Osteocyte (in vitro differentiated cells): ENCODE measurements at regions not wholly inside any gene's neighbourhood (a gene's known extent, or its start where the extent isn't known, plus 50 kb on each side); places are given as distances from the start of the nearest gene placed in this dataset.

ENCODE experiments used
- DNase-seq: peaks from one replicate; pipeline ENCODE4 v3.0.0; 2021; ENCODE audit warnings: mixed read lengths; ENCODE audit not compliant: unreplicated experiment; ENCODE audit errors: extremely low spot score
- H3K27ac Mint-ChIP-seq: one replicate; pipeline ENCODE4 v1.8.0; 2021; ENCODE audit warnings: mild to moderate bottlenecking, mixed read lengths; ENCODE audit not compliant: unreplicated experiment
- H3K27me3 Mint-ChIP-seq: one replicate; pipeline ENCODE4 v1.8.0; 2021; ENCODE audit warnings: mixed read lengths; ENCODE audit not compliant: unreplicated experiment
- H3K36me3 Mint-ChIP-seq: one replicate; pipeline ENCODE4 v1.8.0; 2021; ENCODE audit warnings: mixed read lengths; ENCODE audit not compliant: unreplicated experiment
- H3K4me1 Mint-ChIP-seq: one replicate; pipeline ENCODE4 v1.8.0; 2021; ENCODE audit warnings: mixed read lengths; ENCODE audit not compliant: unreplicated experiment
- H3K4me3 Mint-ChIP-seq: one replicate; pipeline ENCODE4 v1.8.0; 2021; ENCODE audit warnings: mild to moderate bottlenecking, moderate library complexity, mixed read lengths; ENCODE audit not compliant: unreplicated experiment
- H3K9me3 Mint-ChIP-seq: one replicate; pipeline ENCODE4 v1.8.0; 2021; ENCODE audit warnings: mixed read lengths; ENCODE audit not compliant: unreplicated experiment
- CTCF ChIP-seq: fragments of 200-600 bp; sonication (generic); IDR thresholded peaks from 2 replicates; pipeline ENCODE4 v1.5.0; 2021; ENCODE audit warnings: antibody characterized with exemption, mild to moderate bottlenecking, moderate library complexity

- Mint-ChIP-seq H3K4me3 (no peak overlapping the region), H3K36me3 (peaks cover 2% of the 10 kb centered on the region), H3K27me3 (no peaks in the 10 kb centered on the region), H3K9me3 (peaks cover 13% of the 10 kb centered on the region), H3K27ac (no peak overlapping the region), H3K4me1 (no peaks in the 10 kb centered on the region)
- no peak for DNase-seq
- no peak for TF ChIP-seq CTCF
Measured at GRCh38 chr5:30698217-30698616, 495.3 kb upstream of the CDH6 start.

GRCh38 chr5:30693326-30693725 lies 500.2 kb upstream of the CDH6 start:
- no peaks in the 10 kb centered on the region for H3K36me3 Mint-ChIP-seq
- no peaks in the 10 kb centered on the region for H3K4me1 Mint-ChIP-seq
- no peaks in the 10 kb centered on the region for H3K27me3 Mint-ChIP-seq
- no peak for DNase-seq
- H3K9me3 Mint-ChIP-seq: peaks cover 4% of the 10 kb centered on the region
- H3K27ac Mint-ChIP-seq: no peak overlapping the region
- TF ChIP-seq CTCF: no peak
- no peak overlapping the region for H3K4me3 Mint-ChIP-seq

GRCh38 chr5:30690931-30691330 lies 502.6 kb upstream of the CDH6 start:
- no peaks in the 10 kb centered on the region for H3K4me1 Mint-ChIP-seq
- no peaks in the 10 kb centered on the region for H3K36me3 Mint-ChIP-seq
- no peak for DNase-seq
- H3K27me3 Mint-ChIP-seq: peaks cover 3% of the 10 kb centered on the region
- no peak overlapping the region for H3K27ac Mint-ChIP-seq
- TF ChIP-seq CTCF: no peak
- no peak overlapping the region for H3K4me3 Mint-ChIP-seq
- H3K9me3 Mint-ChIP-seq: peaks cover 4% of the 10 kb centered on the region

GRCh38 chr5:30687461-30687860 lies 506.0 kb upstream of the CDH6 start:
- Mint-ChIP-seq H3K27ac (no peak overlapping the region), H3K9me3 (peaks cover 4% of the 10 kb centered on the region), H3K36me3 (no peaks in the 10 kb centered on the region), H3K27me3 (peaks cover 7% of the 10 kb centered on the region), H3K4me1 (no peaks in the 10 kb centered on the region), H3K4me3 (no peak overlapping the region)
- TF ChIP-seq CTCF: no peak
- no peak for DNase-seq

GRCh38 chr5:30686530-30686929 lies 507.0 kb upstream of the CDH6 start:
- Mint-ChIP-seq H3K27me3 (peaks cover 7% of the 10 kb centered on the region), H3K27ac (no peak overlapping the region), H3K4me1 (no peaks in the 10 kb centered on the region), H3K4me3 (no peak overlapping the region), H3K36me3 (no peaks in the 10 kb centered on the region), H3K9me3 (peaks cover 4% of the 10 kb centered on the region)
- no peak for TF ChIP-seq CTCF
- DNase-seq: no peak
